GM18907 (cell line): ENCODE measurements at regions not wholly inside any gene's neighbourhood (a gene's known extent, or its start where the extent isn't known, plus 50 kb on each side); places are given as distances from the start of the nearest gene placed in this dataset.

Experiments used
- ATAC-seq: cut with Tn5 transposase; IDR thresholded peaks from one replicate; pipeline ENCODE4 v1.9.1; 2021; ENCODE audit warnings: mild to moderate bottlenecking, moderate library complexity; ENCODE audit not compliant: unreplicated experiment

DNA sequence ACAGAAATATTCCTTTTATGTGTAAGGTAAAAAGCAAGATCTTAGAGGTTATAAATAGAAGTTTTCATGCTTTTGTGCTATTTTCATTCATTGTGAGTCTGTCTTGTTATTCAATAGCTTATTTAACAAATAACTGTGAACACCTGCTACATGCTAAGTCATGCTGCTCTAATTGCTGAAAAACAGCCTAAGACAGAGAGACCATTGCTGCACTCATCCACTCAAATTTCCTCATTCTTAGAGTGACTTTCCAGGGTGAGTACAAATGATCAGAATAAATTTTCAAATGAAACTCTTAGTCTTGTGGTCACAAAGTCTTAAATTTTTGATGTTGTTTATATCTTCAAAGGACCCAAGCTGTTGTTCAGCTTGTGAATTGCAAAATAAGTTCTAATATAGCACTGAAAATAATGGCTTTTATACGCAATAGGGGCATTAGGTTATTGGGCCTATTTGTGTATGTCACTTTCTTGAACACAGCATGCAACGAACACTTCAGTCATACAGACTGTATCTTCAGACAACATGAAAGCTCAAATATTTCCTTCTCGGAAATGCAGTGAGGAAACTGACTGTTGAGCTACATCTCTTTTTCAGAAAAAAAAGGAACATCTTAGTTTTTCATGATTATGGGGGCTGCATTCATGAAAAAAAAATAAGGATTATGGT is 247.9 kb upstream of the PCDH15 start:
- no peak for ATAC-seq

DNA sequence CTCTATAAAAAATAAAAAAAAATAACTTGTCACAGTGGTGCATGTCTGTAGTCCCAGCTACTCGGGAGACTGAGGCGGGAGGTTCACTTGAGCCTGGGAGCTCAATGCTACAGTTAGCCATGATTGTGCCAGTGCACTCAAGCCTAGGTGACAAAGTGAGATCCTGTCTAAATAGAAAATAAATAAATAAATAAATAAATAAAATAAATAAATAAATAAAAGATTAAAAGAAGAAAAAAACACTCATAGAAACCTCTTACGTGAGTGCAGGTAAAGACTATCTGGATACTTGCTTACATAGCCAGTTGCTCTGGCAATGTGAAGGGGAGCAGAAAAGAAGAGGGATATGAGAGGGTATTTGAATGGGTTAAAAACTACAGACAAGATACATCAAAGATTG is 242.5 kb upstream of the PCDH15 start:
- ATAC-seq, result no peak

DNA sequence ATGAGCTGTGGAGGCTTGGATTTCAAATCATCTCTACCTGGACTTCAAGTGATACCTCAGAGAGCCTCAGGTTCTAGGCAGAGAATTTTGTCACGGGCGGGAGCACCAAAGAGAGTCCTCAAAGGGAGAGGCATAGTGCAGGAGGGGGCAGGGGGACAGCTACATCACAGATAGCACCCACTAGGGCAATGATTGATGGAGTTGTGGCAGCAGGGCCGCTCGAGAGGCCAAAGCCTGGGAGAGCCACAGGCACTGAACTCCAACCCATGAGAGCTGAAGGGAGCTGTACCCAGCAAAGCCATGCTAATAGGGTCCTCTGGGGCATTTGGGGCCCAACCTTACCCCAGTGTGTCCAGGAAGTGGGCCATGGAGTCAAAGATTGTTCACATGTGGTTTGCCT is 232.0 kb upstream of the PCDH15 start:
- no peak for ATAC-seq

DNA sequence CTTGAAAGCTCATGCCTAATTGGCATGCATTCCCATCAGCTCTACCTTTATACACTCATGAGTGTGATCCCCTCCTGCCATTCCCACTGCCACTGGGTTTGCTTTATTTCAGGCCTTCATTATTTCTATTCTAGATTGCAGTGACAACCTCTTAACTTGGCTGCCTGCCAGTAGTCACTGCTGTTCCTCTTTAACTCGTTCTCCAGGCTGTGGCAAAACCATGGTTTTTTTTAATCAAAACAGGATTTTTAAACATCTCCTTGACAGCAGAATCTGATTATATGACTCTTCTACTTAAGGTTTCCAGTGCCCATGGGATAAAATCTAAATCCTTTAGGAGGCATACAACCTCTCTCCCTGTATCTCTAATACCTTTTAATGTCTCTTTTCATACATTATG is 223.7 kb upstream of the PCDH15 start:
- no peak for ATAC-seq

DNA sequence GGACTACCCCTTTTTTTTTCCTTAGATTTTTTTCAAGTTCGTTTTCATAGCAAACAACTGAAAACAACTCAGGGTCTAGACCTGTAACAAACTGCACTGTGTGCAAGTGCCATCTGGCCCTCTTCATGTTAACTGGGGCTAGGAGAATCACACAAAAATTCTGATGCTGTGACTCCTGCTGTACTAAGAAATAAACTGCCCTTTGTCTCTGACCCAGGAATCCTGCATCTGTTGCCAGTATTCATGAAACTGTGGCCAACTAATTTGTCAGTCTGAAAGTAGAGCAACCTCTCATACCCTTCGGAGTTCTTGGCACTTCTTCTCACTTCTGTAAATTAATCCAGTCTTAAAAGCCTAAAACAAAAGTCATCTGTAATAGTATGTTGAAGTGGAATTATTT is 218.4 kb upstream of the PCDH15 start:
- ATAC-seq, result no peak

DNA sequence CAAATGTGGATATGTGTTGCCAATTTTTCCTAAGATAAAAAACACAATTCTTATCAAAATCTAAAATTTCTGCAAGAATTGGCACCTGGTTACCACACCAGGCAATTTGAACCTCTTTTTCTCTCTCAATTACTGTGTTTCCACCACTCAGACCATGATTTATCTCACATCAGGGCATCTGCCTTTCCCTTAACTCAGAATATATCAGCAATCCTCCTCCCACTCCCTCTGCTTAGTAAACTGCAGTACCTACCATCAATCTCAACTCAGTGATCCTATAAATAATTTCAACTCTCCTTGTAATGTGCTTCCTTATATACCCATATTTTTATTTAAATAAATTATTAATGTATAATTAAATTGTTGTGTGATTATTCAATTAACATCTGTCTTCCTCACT is 212.3 kb upstream of the PCDH15 start:
- no peak for ATAC-seq

DNA sequence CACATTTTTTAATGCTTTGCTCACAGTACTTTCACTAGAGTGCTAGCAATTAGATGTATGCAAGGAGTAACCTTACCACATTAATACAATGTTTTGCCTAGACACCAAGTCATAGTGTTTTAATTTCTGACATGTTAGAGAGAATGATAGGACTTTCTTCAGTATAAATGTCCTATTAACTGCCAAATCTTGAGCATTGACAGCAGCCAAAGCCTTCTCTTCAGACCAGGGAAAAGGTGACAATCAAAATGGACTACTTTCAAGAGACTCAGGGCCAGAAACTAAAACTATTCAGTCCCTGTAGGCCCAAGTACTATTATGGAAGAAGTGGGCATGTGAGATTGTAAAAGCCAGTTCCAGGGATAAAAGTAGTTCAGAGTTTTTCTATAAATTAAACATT is 201.4 kb upstream of the PCDH15 start:
- ATAC-seq, result no peak

DNA sequence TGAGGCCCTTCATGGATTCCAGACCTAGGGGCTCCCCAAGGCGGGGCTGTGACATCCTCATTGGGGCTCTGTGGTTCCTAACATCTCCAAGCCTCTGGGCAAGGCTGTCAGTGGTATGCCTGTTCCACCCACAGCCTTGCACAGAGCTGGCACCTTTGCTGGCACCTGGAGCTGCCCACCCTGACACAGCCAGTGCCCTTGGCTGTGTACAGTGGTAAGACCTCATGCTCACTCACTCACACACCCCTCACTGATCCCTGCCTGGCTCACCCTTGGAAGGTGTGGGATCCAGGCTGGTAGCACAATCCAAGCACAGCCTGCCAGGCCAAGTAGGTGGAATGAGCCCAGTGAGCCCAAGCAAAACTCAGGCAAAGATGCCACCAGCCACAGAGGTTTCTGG is 200.4 kb upstream of the PCDH15 start:
- ATAC-seq, result no peak

DNA sequence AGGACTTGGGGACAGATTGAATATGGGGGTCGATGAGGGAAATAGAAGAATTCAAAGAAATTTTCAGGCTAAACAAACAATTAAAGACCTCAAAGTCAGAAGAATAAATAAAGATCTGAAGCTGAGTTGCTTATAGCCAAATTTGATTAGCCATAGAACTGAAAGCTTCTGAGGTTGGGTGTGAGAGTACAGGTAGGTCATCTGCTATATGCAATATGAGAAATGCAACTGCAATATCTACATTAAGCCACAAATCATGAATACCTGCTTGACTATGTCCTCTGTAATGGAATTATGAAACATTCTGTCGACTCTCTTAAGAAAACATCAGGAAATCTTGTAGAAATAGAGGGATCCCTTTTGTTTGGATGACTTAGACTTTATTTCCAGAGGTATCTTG is 192.1 kb upstream of the PCDH15 start:
- ATAC-seq, result no peak

DNA sequence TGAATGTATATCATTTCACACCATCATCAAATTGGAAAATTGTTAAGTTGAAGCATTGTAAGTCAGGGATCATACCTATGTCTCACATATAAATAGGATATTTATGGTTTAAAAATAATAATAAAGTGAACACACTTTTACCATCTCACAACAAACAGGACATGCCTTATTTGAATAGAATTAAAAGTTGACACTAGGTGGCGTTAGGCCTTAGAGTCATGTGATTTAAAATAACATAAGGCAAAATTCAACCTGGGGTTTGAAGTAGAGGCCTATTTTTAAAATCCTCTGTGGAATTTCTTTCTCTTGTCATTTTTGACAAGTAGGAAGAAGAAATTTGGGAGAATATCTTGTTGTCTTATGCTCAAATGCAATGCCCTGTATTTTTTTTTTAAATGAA is 184.7 kb upstream of the PCDH15 start:
- no peak for ATAC-seq

DNA sequence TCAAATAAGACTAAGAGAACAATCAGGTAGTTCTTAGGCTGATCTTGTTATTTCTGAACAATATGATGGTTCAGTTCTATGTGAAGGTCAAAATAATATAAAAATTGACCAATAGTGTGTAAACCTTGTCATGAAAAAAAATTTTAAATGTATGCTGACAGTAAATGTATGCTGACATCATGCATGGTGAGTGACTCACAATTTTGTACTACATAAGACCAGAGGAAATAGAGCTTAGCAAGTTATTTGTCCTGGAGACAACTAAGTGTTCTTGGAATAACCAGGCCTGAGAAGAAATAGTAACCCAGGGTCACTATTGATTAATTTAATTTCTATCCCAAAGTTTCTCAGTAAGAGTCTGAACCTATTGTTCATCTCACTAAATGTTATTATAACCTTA is 182.2 kb upstream of the PCDH15 start:
- no peak for ATAC-seq

DNA sequence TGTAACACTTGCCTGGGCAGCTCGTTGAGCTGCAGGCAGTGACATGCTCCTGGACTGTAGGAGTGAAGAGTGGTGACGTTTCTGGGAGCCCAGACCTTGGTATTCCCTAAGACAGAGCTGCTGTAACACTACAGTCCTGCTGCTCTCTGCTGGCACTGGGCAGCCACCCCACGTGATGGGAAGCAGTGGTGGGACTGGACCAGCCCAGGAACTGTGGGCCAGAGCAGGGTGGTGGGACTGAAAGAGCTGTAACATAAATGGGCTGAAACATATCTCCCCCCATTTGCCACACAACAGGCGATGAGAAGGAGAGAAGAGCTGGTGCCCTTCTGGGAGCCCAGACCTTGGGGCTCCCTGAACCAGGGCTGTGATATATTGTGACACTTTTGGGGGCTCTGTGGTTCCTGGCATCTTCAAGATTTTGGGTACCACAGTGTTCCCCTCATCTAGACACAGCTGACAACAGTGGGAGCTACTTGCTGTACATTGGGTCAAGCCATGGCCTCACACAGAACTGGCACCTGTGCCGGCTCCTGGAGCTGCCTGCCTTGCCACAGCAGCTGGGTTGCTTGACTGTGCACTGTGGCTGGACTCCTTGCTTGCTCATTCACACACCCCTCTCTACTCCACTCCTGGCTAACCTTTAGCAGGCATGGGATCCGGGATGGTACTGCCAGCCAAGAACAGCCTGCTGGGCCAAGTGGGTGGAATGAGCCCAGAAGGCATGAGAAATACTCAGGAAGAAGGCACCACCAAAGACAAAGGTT is 161.3 kb upstream of the PCDH15 start:
- no peak for ATAC-seq

DNA sequence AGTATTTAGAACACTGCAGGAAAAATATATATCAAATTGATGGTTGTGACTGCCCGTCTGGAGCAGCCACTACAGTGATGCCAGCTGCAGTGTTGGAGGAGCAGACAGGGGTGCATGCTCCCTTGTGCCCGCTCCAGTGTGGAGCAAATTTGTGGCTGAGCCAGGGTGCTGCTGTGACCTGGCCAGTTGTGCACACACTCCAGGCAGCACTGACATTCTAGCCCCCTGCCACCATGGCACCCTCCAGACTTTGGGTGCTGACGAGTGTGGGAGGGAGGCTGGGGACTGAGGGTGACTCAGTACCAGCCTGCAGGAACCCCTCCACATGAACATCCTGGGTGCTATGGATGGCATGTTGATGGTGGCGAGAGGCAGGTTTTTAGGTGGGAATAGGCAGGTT is 160.0 kb upstream of the PCDH15 start:
- no peak for ATAC-seq

DNA sequence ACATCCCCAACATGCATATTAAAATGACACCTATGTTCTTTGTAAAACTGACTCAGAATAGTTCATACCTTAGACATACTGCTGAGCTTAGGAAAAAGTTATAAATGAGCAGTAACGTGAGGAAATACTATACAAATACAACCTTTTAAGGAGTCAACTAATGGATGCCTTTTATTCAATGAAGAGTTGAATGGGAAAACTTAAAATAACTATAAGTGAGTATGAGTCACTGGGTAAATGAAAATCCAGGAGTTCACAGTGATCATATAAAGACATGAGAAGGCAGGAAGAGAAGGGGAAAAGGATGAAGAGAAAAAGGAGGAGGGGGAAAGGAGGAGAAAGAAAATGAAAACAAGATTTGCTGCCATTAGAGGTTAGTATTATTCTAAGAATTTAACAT is 157.8 kb upstream of the PCDH15 start:
- no peak for ATAC-seq

DNA sequence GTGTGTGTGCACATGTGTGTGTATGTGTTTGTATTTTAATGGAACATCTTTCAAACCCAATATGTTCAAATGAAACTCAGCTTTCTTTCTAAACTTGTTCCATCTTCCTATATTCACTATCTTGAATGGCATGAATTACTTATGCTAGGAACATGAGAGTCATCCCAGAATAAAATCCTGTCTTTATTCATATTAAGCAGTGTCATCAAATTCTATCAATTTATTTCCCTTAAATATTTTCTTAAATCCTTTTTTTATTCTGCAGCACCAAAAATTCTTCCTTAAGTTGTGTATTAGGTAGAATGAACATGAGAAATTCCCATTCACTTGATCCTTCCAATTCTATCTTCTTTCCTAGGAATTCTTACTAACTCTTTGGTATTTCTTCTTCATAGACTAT is 146.6 kb upstream of the PCDH15 start:
- ATAC-seq, result no peak

DNA sequence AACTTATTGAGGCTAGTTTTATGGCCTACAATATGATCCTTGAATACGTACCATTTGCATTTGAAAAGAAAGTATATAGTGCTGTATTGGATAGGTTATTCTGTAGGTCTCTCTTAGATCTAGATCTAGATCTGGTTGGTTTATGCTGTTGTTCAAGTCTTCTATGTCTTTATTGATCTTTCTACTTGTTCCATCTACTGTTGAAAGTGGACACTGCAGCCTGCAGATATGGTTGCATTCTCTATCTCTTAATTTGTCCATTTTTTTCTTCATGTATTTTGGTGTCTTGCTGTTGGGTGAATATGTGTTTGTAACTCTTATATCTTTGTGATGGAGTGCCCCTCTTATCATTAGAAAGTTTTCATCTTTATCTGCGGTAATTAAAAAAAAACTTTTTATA is 139.4 kb upstream of the PCDH15 start:
- no peak for ATAC-seq

DNA sequence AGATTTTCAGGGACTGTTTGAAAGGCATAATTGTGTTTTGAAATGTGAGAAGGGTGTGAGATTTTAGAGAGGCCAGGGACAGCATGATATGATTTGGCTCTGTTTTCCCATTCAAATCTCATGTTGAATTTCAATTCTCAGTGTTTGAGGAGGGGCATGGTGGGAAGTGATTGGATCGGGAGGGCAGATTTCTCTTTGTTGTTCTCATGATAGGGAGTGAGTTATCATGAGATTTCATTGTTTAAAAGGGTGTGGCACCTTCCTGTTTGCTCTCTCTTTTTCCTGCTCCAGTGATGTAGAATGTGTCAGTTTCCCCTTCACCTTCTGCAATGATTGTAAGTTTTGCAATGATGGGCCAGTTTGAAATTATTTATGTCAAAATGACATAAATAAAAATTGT is 113.0 kb upstream of the PCDH15 start:
- ATAC-seq, result no peak

DNA sequence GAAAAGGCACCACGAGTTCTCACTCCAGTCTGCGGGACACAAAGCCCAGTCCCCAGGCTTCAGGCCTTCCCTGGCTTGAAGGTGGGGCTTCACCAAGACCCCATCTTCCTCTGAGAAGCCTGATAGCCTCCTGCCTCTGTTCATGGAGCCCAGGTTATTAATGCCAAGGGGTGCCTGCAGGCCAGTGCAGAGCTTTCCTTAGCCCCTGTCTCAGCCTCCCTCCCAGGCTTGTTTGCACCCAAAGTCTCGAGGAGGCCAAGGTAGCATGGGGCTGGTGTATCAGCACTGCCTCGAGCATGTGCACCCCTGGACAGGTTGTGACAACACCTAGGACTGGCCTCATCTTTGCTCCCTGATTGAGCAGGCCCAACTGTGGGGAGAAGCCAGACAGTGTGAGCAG is 108.1 kb upstream of the PCDH15 start:
- no peak for ATAC-seq

DNA sequence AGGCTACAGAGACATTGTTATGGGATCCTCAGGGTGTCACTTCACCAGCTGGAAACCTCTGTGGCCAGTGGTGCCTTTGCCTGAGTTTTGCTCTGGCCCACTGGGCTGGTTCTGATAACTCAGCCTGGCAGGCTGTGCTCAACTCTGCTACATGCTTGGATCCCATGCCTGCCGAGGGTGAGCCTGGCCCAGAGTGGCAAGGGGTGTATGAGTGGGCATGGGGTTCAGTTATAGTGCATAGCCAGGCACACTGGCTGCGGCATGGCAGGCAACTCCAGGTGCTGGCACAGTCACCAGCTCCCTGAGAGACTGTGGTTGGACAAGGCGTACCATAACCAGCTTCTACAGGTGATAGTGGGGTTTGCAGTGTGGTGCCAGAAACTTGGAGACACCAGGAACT is 107.0 kb upstream of the PCDH15 start:
- ATAC-seq, result no peak

DNA sequence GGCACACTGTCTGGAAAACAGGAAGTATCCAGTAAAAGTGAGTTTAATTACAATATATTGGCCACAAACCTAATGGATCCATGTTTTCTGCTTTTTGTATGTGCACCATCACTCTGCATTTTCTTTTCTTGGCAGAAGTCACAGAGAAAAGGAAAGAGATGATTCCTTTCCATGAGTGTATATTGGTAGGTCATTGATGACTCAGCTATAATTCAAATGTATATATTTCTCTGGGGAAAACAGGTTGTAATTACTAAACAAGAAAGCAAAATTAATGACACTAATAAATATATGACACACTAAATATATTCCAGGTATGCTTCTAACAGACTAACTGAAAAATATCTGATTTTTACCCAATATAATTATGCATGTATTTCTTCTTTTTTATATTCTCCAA is 105.9 kb upstream of the PCDH15 start:
- no peak for ATAC-seq

DNA sequence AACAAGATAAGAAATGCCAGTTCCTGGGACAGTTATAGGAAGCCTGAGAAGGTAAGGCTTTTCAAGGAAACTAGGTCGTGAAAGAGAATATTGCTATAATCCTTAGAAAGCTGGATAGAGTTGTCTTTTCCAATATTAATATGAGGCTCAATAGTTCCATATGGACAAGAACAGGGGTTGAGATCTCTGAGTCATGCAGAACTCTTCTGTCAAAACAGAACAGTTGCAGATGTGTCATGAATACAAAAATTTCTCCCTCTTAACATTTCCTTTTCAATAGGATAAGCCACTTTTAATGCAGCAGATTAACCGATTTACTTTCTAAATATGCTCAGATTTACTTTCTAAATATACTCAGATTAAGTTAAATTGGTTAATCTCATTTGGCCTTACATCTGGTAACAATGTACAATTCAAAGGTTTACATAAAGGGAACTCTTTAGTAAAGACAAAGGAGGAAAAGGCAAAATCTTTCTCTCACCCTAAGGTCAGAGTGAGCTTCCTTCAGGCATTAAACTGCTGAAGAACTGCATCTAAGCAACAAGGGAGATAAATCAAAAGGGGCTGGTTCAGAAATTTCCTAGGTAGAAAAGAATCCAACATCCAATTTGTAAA is 104.7 kb upstream of the PCDH15 start:
- ATAC-seq, result no peak

DNA sequence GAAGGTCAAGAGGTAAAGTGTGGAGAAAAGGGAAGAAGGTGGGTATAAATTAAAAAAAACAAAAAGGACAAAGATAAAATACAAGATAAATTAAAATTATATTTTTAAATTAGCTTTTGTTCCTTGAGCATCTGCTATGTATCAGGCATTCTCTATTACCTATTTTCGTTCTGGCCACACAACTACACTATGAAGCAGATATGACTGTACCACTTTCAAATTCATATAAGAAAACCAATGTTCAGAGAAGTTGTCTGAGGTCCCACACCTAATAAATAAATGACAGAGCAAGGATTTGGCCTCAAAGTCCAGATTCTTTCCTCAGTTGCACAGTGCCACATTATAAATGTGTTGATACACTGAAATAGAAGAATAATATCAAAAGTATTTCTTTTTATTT is 103.8 kb upstream of the PCDH15 start:
- ATAC-seq, result no peak
